Testis (tissue), 2 donors: ENCODE measurements at regions not wholly inside any gene's neighbourhood (a gene's known extent, or its start where the extent isn't known, plus 50 kb on each side); places are given as distances from the start of the nearest gene placed in this dataset.

Experiments
- DNase-seq: peaks from one replicate; pipeline ENCODE4 v3.0.0-alpha.2; 2019
- H3K27ac ChIP-seq, 2 donors: fragments of 200-600 bp; sonication (generic); one replicate each; pipeline ENCODE4 v1.5.1; 2019
- H3K27me3 ChIP-seq: fragments of 200-600 bp; sonication (generic); one replicate; pipeline ENCODE4 v1.5.1; 2019
- H3K36me3 ChIP-seq: fragments of 200-600 bp; sonication (generic); one replicate; pipeline ENCODE4 v1.5.1; 2017; ENCODE audit warnings: low read depth; ENCODE audit errors: missing control alignments
- H3K4me1 ChIP-seq: fragments of 200-600 bp; sonication (generic); one replicate; pipeline ENCODE4 v1.5.1; 2019
- H3K4me3 ChIP-seq, 2 donors: fragments of 200-600 bp; sonication (generic); one replicate each; pipeline ENCODE4 v1.5.1; 2017 to 2019
- H3K9me3 ChIP-seq: fragments of 200-600 bp; sonication (generic); one replicate; pipeline ENCODE4 v1.5.1; 2017
- CTCF ChIP-seq, 3 experiments: fragments of 450-650 bp in 2 of 3; fragments of 200-600 bp in 1 of 3; sonication (generic) in 1 of 3; IDR thresholded peaks; one replicate each; pipeline ENCODE4 v1.5.1; 2016 to 2019; ENCODE audit warnings: antibody characterized with exemption in 3 of 3, mild to moderate bottlenecking in 2 of 3, moderate library complexity in 1 of 3
- POLR2A ChIP-seq: fragments of 450-650 bp; IDR thresholded peaks from one replicate; pipeline ENCODE4 v1.6.1; 2017; ENCODE audit warnings: antibody characterized with exemption, mild to moderate bottlenecking, moderate library complexity
- WGBS, 2 donors: methylation state at CpG; one replicate each; pipeline ENCODE4 v1.1.5; 2018; 5-methylcytosine and 5-hydroxymethylcytosine counted together
- intact Hi-C: fragments of 100-400 bp; cut with DNase I; formaldehyde crosslinking; loops from one replicate; pipeline ENCODE4 v1.15.1; 2023; ENCODE audit warnings: low total_unique reads

- 81 to 84% methylated on average over 1 of the region's 1 CpG for WGBS, 2 donors
These were observed 454.5 kb downstream of the ADAMTS20 start for GRCh38 chr12:43097471-43097870.

GRCh38 chr12:43095669-43096280 lies 456.2 kb downstream of the ADAMTS20 start:
- intact Hi-C loops = no loop called here
- 44 to 47% methylated on average over 6 of the region's 6 CpGs for WGBS, 2 donors

More at GRCh38 chr12:43097471-43097870, 454.5 kb downstream of the ADAMTS20 start:
- Histone ChIP-seq H3K27me3 (no peaks in the 10 kb centered on the region), H3K27ac (no peak overlapping the region), H3K36me3 (no peaks in the 10 kb centered on the region), H3K4me3 (no peak overlapping the region), H3K4me1 (peaks cover 2% of the 10 kb centered on the region), H3K9me3 (no peaks in the 10 kb centered on the region)
- intact Hi-C loops = no loop called here
- DNase-seq = no peak
- no peak for TF ChIP-seq POLR2A
- TF ChIP-seq CTCF (IDR thresholded peaks at IDR 0.05) = no peak

GRCh38 chr12:43094886-43095575 lies 457.0 kb downstream of the ADAMTS20 start:
- 59 to 75% methylated on average over 2 of the region's 2 CpGs for WGBS, 2 donors
- H3K4me3 ChIP-seq = no peak overlapping the region
- no peaks in the 10 kb centered on the region for H3K27me3 ChIP-seq
- H3K4me1 ChIP-seq = peaks cover 2% of the 10 kb centered on the region
- no peaks in the 10 kb centered on the region for H3K36me3 ChIP-seq
- intact Hi-C loops = no loop called here
- TF ChIP-seq POLR2A (no peak), CTCF (IDR thresholded peaks at IDR 0.05) (no peak)
- no peak for DNase-seq
- no peak overlapping the region for H3K27ac ChIP-seq
- H3K9me3 ChIP-seq = no peaks in the 10 kb centered on the region

More at GRCh38 chr12:43095669-43096280, 456.2 kb downstream of the ADAMTS20 start:
- Histone ChIP-seq H3K27ac (no peak overlapping the region), H3K36me3 (no peaks in the 10 kb centered on the region), H3K4me3 (no peak overlapping the region), H3K27me3 (no peaks in the 10 kb centered on the region), H3K9me3 (no peaks in the 10 kb centered on the region), H3K4me1 (peaks cover 2% of the 10 kb centered on the region)
- TF ChIP-seq CTCF (IDR thresholded peaks at IDR 0.05) (no peak), POLR2A (no peak)
- no peak for DNase-seq

- Histone ChIP-seq H3K4me3 (no peak overlapping the region), H3K4me1 (peaks cover 2% of the 10 kb centered on the region), H3K27ac (no peak overlapping the region), H3K9me3 (no peaks in the 10 kb centered on the region), H3K27me3 (no peaks in the 10 kb centered on the region), H3K36me3 (no peaks in the 10 kb centered on the region)
- no peak for DNase-seq
- TF ChIP-seq POLR2A (no peak), CTCF (IDR thresholded peaks at IDR 0.05) (no peak)
- intact Hi-C loops = no loop called here
- WGBS, 2 donors = 98 to 100% methylated on average over 2 of the region's 2 CpGs
These were observed 461.0 kb downstream of the ADAMTS20 start for GRCh38 chr12:43090981-43091380.
